IPS-11a (cell line): ENCODE measurements at regions not wholly inside any gene's neighbourhood (a gene's known extent, or its start where the extent isn't known, plus 50 kb on each side); places are given as distances from the start of the nearest gene placed in this dataset.

ENCODE experiments used
- H3K4me3 ChIP-seq: one replicate; pipeline ENCODE4 v1.5.1; 2013; ENCODE audit warnings: low read depth, low read length, control low read depth

GRCh38 chr4:57287687-57288604 is 177.8 kb upstream of the IGFBP7 start:
- no peak overlapping the region for H3K4me3 ChIP-seq

- no peak overlapping the region for H3K4me3 ChIP-seq
Observed at GRCh38 chr4:57282933-57283310, 172.7 kb upstream of the IGFBP7 start.

GRCh38 chr4:57280481-57280880 is 170.3 kb upstream of the IGFBP7 start:
- no peak overlapping the region for H3K4me3 ChIP-seq

GRCh38 chr4:57278780-57279179 is 168.6 kb upstream of the IGFBP7 start:
- H3K4me3 ChIP-seq, result no peak overlapping the region

- no peak overlapping the region for H3K4me3 ChIP-seq
Observed at GRCh38 chr4:57274082-57274481, 163.9 kb upstream of the IGFBP7 start.

GRCh38 chr4:57270346-57270745 is 160.2 kb upstream of the IGFBP7 start:
- H3K4me3 ChIP-seq, result no peak overlapping the region

- H3K4me3 ChIP-seq, result no peak overlapping the region
Observed at GRCh38 chr4:57265831-57266582, 155.8 kb upstream of the IGFBP7 start.

- H3K4me3 ChIP-seq, result no peak overlapping the region
Observed at GRCh38 chr4:57254754-57255153, 144.6 kb upstream of the IGFBP7 start.

- H3K4me3 ChIP-seq, result no peak overlapping the region
Observed at GRCh38 chr4:57249083-57249482, 138.9 kb upstream of the IGFBP7 start.

GRCh38 chr4:57243076-57243475 is 132.9 kb upstream of the IGFBP7 start:
- no peak overlapping the region for H3K4me3 ChIP-seq

GRCh38 chr4:57234252-57234775 is 124.1 kb upstream of the IGFBP7 start:
- H3K4me3 ChIP-seq, result no peak overlapping the region

GRCh38 chr4:57233386-57233785 is 123.2 kb upstream of the IGFBP7 start:
- no peak overlapping the region for H3K4me3 ChIP-seq

- H3K4me3 ChIP-seq, result no peak overlapping the region
Observed at GRCh38 chr4:57231781-57232180, 121.6 kb upstream of the IGFBP7 start.

GRCh38 chr4:57220734-57221133 is 110.5 kb upstream of the IGFBP7 start:
- H3K4me3 ChIP-seq, result no peak overlapping the region

- H3K4me3 ChIP-seq, result no peak overlapping the region
Observed at GRCh38 chr4:57220172-57220571, 110.0 kb upstream of the IGFBP7 start.

GRCh38 chr4:57219431-57219830 is 109.2 kb upstream of the IGFBP7 start:
- H3K4me3 ChIP-seq, result no peak overlapping the region

GRCh38 chr4:57214654-57215411 is 104.6 kb upstream of the IGFBP7 start:
- no peak overlapping the region for H3K4me3 ChIP-seq

- H3K4me3 ChIP-seq, result no peak overlapping the region
Observed at GRCh38 chr4:57211131-57211530, 100.9 kb upstream of the IGFBP7 start.

- no peak overlapping the region for H3K4me3 ChIP-seq
Observed at GRCh38 chr4:57206172-57206571, 96.0 kb upstream of the IGFBP7 start.

GRCh38 chr4:57205580-57205979 is 95.4 kb upstream of the IGFBP7 start:
- H3K4me3 ChIP-seq, result no peak overlapping the region

- H3K4me3 ChIP-seq, result no peak overlapping the region
Observed at GRCh38 chr4:57200799-57201327, 90.7 kb upstream of the IGFBP7 start.
